ENCODE measurements at regions not wholly inside any gene's neighbourhood (a gene's known extent, or its start where the extent isn't known, plus 50 kb on each side); places are given as distances from the start of the nearest gene placed in this dataset.

GRCh38 chr2:195450552-195451113, 206.4 kb upstream of the SLC39A10 start:
- TF ChIP-seq EZH2 (IDR thresholded peaks at IDR 0.05; ENCODE audit: borderline replicate concordance, low read depth, low read length, poor library complexity, severe bottlenecking) (no peak), CTCF (conservative IDR thresholded peaks at IDR 0.05; ENCODE audit: low read depth, low read length) (no peak)
